ENCODE measurements at regions not wholly inside any gene's neighbourhood (a gene's known extent, or its start where the extent isn't known, plus 50 kb on each side); places are given as distances from the start of the nearest gene placed in this dataset.

DNA sequence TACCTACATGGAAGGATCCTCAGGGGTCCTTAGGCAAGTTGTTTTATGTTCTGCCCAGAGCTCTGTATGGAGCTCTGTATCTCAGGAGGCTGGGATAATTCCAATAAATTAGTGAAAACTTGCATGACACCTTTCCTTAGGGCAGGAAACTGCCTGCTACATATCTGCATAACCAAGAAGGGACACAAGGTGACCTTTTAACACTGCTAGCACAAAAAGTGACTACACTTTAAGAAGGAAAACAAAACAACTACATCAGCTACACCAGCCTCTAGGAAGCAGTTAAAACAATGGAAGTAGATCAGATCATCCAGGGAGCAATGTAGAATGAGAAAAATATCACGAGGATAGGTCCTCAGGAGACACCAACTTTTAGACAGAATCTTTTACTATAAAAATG is 93.9 kb downstream of the TNFSF18 start:
- TF ChIP-seq, protein P1, sequence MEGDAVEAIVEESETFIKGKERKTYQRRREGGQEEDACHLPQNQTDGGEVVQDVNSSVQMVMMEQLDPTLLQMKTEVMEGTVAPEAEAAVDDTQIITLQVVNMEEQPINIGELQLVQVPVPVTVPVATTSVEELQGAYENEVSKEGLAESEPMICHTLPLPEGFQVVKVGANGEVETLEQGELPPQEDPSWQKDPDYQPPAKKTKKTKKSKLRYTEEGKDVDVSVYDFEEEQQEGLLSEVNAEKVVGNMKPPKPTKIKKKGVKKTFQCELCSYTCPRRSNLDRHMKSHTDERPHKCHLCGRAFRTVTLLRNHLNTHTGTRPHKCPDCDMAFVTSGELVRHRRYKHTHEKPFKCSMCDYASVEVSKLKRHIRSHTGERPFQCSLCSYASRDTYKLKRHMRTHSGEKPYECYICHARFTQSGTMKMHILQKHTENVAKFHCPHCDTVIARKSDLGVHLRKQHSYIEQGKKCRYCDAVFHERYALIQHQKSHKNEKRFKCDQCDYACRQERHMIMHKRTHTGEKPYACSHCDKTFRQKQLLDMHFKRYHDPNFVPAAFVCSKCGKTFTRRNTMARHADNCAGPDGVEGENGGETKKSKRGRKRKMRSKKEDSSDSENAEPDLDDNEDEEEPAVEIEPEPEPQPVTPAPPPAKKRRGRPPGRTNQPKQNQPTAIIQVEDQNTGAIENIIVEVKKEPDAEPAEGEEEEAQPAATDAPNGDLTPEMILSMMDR (IDR thresholded peaks at IDR 0.05): no peak
- TF ChIP-seq FOXJ3 (CRISPR knock-in tag; IDR thresholded peaks at IDR 0.05; ENCODE audit: borderline replicate concordance) (no peak), GABPB1 (CRISPR knock-in tag; IDR thresholded peaks at IDR 0.05) (no peak), ATF1 (CRISPR knock-in tag; IDR thresholded peaks at IDR 0.05) (no peak), SP1 (CRISPR knock-in tag; conservative IDR thresholded peaks at IDR 0.05) (no peak), NR3C1 (CRISPR knock-in tag; conservative IDR thresholded peaks at IDR 0.05; ENCODE audit: low read depth) (no peak), FOXK1 (CRISPR knock-in tag; IDR thresholded peaks at IDR 0.05) (no peak), ZNF317 (CRISPR knock-in tag; IDR thresholded peaks at IDR 0.05; ENCODE audit: borderline replicate concordance, low read depth) (no peak)
- TF ChIP-seq, protein P2, sequence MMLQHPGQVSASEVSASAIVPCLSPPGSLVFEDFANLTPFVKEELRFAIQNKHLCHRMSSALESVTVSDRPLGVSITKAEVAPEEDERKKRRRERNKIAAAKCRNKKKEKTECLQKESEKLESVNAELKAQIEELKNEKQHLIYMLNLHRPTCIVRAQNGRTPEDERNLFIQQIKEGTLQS (CRISPR knock-in tag; conservative IDR thresholded peaks at IDR 0.05): no peak
- TF ChIP-seq, protein P3, sequence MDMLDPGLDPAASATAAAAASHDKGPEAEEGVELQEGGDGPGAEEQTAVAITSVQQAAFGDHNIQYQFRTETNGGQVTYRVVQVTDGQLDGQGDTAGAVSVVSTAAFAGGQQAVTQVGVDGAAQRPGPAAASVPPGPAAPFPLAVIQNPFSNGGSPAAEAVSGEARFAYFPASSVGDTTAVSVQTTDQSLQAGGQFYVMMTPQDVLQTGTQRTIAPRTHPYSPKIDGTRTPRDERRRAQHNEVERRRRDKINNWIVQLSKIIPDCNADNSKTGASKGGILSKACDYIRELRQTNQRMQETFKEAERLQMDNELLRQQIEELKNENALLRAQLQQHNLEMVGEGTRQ (CRISPR knock-in tag; IDR thresholded peaks at IDR 0.05): no peak
- TF ChIP-seq, protein P4, sequence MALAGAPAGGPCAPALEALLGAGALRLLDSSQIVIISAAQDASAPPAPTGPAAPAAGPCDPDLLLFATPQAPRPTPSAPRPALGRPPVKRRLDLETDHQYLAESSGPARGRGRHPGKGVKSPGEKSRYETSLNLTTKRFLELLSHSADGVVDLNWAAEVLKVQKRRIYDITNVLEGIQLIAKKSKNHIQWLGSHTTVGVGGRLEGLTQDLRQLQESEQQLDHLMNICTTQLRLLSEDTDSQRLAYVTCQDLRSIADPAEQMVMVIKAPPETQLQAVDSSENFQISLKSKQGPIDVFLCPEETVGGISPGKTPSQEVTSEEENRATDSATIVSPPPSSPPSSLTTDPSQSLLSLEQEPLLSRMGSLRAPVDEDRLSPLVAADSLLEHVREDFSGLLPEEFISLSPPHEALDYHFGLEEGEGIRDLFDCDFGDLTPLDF (CRISPR knock-in tag; IDR thresholded peaks at IDR 0.05): no peak
